ENCODE measurements at regions not wholly inside any gene's neighbourhood (a gene's known extent, or its start where the extent isn't known, plus 50 kb on each side); places are given as distances from the start of the nearest gene placed in this dataset.
"Not testable (repeated sequence)": the region's sequence is repeated elsewhere in the genome, so short reads cannot be mapped to it uniquely, and the experiment has no call there.

DNA sequence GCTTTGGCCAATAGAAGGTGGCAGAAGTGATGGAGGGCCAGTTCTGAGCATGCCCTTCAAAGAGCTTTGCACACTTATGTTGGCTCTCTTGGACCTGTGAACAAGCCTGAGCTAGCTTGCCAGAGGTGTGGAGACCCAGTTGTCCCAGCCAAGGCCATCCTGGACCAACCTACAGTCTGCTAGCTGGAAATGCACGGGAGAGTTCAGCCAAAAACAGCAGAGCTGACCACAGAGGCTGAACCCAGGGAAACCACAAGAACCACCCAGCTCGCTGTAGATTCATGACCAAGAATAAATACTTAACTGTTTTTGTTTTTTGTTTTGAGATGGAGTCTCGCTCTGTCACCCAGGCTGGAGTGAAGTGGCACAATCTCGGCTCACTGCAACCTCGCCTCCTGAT lies 65.4 kb upstream of the HAND1 start:
- DNase-seq, result no peak

DNA sequence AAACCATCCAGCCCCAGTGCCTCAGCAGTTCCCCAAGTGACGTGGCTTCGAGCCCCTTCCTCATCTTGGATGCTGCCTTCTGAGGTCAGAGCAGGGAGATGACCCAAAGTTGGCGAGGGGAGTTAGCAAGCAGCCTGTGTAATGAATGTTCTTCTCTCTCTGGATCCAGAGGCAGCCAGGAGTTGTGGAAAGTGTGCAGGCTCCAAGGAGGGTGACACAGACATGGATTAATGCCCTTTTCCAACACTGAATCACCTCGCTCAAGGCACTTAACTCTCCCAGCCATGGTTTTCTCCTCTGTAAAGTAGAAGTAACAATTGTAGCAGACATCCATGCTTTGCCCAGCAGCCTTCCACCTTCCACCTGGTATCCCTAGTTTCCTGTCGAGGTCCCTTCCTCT lies 64.6 kb upstream of the HAND1 start:
- DNase-seq, result no peak

DNA sequence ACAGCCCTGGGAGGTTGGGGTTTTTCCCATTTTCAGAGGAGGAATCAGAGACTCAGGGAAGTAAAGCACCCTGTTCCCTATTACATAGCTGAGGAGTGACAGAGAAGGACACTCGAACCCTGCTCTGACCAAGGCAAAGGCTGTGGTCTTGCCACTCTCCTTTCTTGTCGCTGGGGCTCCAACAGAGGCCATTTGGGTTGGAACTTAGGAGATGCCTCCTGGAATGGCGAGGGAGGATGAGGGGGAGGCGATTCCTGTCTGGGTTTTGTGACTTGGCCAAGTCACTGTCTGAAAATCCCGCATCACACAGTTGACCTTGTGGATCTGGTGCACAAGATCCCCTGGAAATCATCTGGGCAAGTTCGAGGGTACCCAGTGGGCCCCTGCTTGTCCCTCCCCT lies 64.0 kb upstream of the HAND1 start:
- no peak for DNase-seq

DNA sequence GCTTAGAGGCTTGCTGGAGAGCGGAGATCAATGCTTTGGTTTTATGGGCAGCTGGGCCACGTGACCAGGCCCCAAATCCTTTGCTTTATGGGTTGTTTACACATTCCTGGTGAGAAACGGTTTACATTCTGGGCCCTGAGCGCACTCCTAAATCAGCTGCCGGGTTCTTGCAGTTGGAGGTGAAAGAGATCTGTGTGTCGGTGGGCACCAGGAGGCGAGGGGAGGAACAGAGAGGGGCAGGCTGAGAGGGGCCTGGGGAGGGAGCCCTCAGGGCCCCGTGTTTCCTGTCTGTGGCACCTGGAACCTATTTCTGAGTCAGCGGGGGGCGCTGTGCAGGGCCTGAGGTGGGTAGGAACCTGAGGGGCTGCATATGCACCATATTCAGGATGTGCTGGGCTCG lies 63.5 kb upstream of the HAND1 start:
- DNase-seq, result no peak

DNA sequence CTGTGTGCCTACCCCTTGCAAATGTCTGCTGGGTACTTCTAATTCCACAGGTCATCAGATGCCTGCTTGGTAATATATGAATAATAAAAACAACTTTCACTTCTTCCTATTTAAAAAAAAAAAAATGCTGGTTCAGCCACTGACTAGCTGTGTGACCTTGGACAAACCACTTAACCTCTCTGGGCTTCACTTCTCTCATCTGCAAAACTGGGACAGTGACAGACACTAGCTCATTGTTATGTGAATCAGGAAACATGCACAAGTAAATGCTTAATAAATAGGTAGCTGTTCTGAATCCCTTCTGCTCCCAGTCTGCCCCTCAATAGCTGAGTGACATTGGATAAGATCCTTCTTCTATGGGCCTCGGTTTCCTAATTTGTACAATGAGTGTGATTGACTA lies 62.6 kb upstream of the HAND1 start:
- no peak for DNase-seq

DNA sequence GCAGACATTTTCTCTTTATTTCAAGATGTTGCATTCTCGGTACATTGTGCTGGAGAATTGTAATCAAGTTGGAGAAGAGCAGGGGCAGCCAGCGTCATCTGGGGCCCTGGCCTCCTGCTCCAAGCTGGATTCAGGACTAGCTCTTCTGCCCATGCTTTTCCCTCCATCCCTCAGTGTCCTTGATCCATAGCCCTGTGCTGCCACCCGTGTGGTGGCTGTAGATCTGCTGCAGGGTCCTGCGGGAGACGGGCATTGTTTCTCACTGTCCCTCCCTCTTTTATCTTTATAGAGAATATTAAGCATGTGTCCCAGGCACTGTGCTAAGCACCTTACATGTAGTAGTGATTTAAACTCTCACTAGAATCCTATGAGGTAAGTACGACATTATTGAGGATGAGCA lies 60.5 kb upstream of the HAND1 start:
- DNase-seq, result no peak

DNA sequence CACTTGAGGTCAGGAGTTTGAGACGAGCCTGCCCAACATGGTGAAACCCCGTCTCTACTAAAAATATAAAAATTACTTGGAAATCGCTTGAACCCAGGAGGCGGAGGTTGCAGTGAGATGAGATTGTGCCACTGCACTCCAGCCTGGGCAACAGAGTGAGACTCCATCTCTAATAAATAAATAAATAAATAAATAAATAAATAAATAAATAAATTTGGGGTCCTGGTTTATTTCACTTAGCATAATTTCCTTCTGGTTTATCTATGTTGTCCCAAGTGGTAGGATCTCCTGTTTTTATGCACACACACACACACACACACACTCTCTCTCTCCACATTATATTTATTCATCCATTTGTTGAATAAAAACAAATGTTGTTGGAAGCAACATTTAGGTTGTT lies 58.4 kb upstream of the HAND1 start:
- DNase-seq, result not testable (repeated sequence)

DNA sequence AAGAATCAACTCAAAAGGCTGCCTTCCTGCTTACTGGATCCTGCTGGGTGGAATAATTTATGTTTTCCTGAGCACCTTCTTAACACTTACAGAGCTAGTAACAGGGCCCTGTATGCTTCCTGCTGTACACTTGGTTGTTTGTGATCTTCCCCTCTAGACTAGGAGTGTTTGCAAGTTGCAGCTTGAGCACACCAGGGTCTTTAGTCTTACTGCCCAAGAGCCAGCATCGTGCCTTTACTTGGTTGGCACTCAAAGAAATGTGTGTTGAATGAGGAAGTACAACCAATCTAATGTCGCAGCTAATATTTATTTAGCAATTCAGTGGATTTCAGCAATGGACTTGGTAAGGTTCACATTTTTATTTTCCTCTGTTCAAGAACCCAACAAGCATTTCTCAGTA lies 57.5 kb upstream of the HAND1 start:
- DNase-seq, result no peak

DNA sequence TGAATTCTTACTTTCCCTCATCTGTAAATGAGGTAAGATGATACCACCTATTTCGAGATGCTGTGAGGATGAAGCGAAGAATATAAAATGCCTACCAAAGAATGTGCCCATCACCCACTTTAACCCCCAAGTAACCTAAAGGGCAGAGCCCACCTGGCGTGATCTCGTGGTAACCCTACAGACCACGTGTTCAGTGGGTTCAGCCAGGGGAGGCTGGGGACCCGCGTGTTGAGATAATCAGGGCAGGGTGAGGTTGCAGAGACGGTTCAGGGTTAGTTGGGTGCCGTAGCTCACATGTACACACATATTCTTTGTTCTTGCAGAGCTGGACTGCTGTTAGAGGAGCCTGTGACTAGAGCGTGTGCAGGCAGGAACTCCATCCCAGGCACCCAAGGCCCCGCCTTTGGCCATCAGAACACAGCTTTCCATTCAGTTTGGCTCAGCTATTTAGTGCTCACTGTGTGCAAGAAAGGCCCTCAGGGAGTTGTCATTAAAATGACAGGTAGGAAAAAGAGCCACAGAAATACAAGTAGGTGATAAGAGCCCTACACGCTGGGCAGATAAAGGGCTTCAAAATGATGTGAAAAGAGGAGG lies 56.5 kb upstream of the HAND1 start:
- no peak for DNase-seq

DNA sequence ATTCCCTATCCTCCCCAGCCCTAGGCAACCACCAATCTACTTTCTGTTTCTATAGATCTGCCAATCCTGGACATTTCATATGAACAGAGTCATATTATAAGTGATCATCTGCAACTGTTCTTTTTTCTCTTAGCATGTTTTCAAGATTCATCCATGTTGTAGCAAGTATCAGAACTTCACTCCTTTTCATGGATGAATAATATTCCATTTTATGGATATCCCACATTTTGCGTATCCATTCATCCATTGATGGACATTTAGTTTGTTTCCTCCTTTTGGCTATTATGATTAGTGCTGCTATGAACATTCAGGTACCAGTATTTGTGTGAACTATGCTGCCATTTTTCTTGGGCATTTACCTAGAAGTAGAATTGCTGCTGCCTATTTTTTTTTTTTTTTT lies 51.3 kb upstream of the HAND1 start:
- no peak for DNase-seq

DNA sequence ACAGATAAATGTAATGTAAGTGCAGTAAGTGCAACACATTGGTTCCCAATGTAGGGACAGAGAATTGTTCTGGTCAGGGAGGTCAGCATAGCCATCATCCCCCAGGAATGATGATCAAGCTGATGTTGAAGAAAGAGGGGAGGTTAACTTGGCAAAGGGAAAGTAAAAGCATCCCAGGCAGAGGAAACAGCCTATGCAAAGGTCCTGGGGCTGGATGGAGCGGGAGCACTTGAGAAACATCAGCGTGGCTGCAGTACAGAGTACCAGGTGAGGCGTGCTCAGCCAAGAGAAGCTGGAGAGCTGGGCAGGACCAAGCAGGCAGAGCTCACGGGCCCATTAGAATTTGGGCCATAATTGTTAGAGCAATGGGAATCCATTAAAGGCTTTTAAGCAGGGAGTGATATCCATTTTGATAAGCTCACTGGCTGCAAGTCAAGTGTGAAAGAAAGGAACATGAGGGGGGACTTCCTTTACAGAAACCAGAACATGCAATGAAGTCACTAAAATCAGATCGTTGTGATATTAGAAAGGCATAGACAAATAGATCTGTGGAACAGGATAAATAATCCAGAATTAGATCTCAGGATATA lies 50.1 kb upstream of the HAND1 start:
- DNase-seq, result no peak

All from NCI-H2081 (cell line).